Astrocyte of the spinal cord (primary cell): ENCODE measurements at regions not wholly inside any gene's neighbourhood (a gene's known extent, or its start where the extent isn't known, plus 50 kb on each side); places are given as distances from the start of the nearest gene placed in this dataset.

Source experiments
- DNase-seq: peaks from one replicate; pipeline ENCODE4 v3.0.0; 2011; ENCODE audit warnings: low read depth, low spot score
- H3K4me3 ChIP-seq: 2 replicates; pipeline ENCODE4 v1.5.1; 2011; ENCODE audit warnings: low read depth, mild to moderate bottlenecking, low read length, moderate library complexity
- in situ Hi-C: cut with HindIII; loops from 2 replicates; pipeline ENCODE4 v1.10.0; 2017; ENCODE audit warnings: low sequenced_read_pairs
- TF ChIP-seq, protein P1 (sequence below): IDR thresholded peaks from 2 replicates; pipeline ENCODE4 v1.5.1; 2012; ENCODE audit warnings: low read depth, mild to moderate bottlenecking, low read length, inconsistent platforms

DNA sequence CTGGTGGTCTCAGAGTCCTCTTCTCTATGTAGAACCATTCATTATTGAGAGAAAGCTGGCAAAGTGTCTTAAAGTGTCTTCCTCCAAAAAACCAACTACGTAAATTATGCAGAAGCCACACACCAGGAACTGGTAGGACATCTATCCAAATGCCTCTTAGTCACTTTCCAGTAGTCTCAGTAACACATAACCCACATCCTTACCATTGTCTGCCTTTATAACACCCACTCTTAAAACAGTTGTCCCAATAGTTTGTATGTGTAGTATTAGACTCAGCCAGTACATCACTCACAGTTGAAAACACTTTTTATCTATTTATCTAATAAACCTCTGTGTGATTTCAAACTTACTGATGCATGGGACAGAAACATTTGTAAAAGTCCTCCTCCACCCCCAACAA, 143.6 kb upstream of the HNRNPA3 start:
- no peak for DNase-seq
- TF ChIP-seq, protein P1, sequence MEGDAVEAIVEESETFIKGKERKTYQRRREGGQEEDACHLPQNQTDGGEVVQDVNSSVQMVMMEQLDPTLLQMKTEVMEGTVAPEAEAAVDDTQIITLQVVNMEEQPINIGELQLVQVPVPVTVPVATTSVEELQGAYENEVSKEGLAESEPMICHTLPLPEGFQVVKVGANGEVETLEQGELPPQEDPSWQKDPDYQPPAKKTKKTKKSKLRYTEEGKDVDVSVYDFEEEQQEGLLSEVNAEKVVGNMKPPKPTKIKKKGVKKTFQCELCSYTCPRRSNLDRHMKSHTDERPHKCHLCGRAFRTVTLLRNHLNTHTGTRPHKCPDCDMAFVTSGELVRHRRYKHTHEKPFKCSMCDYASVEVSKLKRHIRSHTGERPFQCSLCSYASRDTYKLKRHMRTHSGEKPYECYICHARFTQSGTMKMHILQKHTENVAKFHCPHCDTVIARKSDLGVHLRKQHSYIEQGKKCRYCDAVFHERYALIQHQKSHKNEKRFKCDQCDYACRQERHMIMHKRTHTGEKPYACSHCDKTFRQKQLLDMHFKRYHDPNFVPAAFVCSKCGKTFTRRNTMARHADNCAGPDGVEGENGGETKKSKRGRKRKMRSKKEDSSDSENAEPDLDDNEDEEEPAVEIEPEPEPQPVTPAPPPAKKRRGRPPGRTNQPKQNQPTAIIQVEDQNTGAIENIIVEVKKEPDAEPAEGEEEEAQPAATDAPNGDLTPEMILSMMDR = no peak
- in situ Hi-C loops = no loop called here
- H3K4me3 ChIP-seq = no peak overlapping the region

DNA sequence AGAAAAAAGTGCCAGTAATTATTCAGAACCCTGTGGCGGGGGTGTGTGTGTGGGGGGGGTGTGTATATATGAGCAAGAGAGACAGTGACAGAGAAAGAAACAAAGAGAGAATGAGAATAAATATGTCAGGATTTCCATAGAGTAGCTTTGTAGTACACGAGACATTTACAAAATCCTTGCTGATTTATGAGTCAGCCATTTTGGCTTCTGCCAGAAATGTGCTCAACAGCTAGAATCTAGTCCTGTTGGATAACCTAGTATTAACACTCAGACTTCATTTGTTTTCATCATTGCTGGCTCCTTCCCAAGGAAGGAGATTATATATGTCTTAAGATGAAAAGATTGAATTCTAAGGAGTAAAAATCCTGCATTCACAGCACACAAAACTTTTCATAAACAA, 140.5 kb upstream of the HNRNPA3 start:
- in situ Hi-C loops = no loop called here
- TF ChIP-seq, protein P1 = no peak
- DNase-seq = no peak
- H3K4me3 ChIP-seq = no peak overlapping the region

DNA sequence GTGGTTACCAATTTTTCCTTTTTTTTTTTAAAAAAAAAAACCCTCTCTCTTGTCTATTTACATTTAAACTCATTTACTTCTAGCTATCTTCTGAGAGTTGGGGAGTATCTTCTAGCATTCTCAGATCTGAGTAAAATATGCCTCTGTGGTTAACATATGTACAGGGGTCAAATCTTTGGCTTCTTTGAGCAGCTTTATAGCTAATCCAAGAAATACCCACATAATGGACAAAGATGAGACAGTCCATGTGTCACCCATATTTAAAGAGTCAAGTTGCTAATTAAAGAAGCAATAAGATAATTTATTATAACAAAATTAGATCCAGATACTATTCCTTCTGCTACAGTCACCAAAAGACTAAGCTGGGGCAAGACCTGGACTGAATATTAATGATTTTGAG, 139.0 kb upstream of the HNRNPA3 start:
- TF ChIP-seq, protein P1 = no peak
- no peak overlapping the region for H3K4me3 ChIP-seq
- in situ Hi-C loops = no loop called here
- no peak for DNase-seq

DNA sequence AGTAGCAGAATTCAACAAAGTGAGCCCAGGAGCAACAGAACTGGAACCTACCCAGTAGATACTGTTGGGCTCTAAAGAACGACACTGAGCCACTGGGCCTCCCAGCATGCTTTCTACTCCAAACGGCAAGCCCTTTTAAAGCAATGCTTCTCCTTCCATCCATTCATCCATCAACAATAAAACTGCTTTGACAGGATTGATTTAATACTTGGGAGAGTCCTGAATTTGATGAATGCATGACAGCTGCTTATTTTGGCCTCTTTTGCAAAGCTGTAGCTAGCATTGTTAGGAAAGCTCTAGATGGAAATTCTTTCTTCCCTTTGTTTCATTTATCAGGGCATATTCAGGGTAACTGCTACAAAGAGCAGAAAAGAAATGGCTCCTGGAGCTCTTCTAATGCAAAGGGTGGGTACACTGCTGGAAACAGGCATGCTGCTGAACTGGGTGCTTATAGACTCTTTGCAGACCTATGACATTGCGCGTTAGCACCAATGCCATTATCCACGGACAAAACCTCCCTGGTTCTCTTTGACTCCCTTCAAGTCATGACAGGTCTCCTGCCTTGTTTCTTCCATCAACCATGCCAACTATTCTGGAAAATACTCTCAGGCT, 138.4 kb upstream of the HNRNPA3 start:
- DNase-seq = no peak
- no peak overlapping the region for H3K4me3 ChIP-seq
- TF ChIP-seq, protein P1 = no peak
- in situ Hi-C loops = no loop called here

DNA sequence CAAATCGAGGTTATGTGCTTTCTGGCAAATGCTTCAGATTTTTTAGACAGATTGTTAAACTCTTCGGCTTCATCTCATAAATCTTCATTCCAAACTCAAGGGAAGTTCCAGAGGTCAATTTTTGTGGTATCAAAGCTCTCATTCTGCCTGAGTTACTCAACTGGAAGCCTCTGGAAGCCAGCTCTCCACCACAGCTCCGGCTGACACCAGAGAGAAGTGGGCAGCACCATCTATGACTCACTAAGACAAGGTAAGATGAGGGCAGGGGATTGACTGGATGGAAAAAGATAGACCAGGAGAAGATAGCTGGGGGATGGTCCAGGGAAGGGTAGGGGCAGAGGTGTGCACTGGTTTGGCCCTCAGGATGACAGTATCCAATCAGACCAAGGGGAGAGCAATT, 137.3 kb upstream of the HNRNPA3 start:
- TF ChIP-seq, protein P1 = no peak
- in situ Hi-C loops = no loop called here
- no peak for DNase-seq
- no peak overlapping the region for H3K4me3 ChIP-seq

DNA sequence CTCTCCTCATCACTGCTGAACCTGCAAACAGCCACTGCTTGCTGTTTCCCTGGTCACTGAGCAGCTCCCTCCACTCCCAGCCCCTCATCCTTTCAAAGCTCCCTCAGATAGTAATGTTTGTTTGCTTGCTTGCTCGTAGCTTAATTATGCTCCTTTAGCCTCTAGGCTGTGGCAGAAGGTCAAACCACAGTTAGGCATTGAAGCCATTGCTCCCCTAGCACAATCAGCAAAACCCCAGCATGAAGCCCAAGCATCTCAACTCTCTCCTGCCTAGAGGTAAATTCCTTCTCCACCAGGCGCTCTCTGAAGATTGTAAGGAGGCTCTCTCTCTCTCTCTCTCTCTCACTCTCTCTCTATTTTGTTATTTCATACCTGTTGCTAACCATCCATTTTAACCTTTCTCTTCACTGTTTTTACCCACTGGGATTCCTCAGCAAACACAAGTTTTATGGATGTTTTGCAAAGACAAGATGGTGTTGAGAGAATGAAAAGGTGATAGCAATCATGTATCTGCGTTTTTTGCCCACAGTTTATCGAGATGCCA, 135.9 kb upstream of the HNRNPA3 start:
- in situ Hi-C loops = no loop called here

More for the DNA sequence above, 135.9 kb upstream of the HNRNPA3 start:
- no peak overlapping the region for H3K4me3 ChIP-seq
- TF ChIP-seq, protein P1 = no peak
- DNase-seq = no peak
